SK-N-SH treated with all-trans-retinoic acid at 6 μM for 48 hours (cell line): ENCODE measurements at regions not wholly inside any gene's neighbourhood (a gene's known extent, or its start where the extent isn't known, plus 50 kb on each side); places are given as distances from the start of the nearest gene placed in this dataset.

Experiments
- ATAC-seq: fragments of 200-7000 bp; cut with Tn5 transposase; 3 replicates; pipeline ENCODE4 v1.9.1; 2020; ENCODE audit warnings: mild to moderate bottlenecking, moderate library complexity
- ARNTL ChIP-seq: fragments of 450-650 bp; formaldehyde crosslinking; IDR thresholded peaks from 2 replicates; pipeline ENCODE4 v1.5.0; 2020; ENCODE audit warnings: low read depth, mild to moderate bottlenecking, moderate library complexity, borderline replicate concordance
- BACH2 ChIP-seq: fragments of 250-450 bp; sonication (Bioruptor Pico); IDR thresholded peaks from 2 replicates; pipeline ENCODE4 v1.9.0; 2021; ENCODE audit warnings: mild to moderate bottlenecking, borderline replicate concordance
- CSDC2 ChIP-seq: fragments of 250-450 bp; sonication (Bioruptor Pico); IDR thresholded peaks from 2 replicates; pipeline ENCODE4 v1.5.0; 2020; ENCODE audit warnings: mild to moderate bottlenecking, moderate library complexity
- ESRRG ChIP-seq: fragments of 250-450 bp; sonication (Bioruptor Pico); IDR thresholded peaks from 2 replicates; pipeline ENCODE4 v1.6.1; 2021; ENCODE audit warnings: mild to moderate bottlenecking
- GLIS3 ChIP-seq: fragments of 250-450 bp; sonication (Bioruptor Pico); IDR thresholded peaks from 2 replicates; pipeline ENCODE4 v1.5.0; 2020; ENCODE audit warnings: mild to moderate bottlenecking, moderate library complexity
- ISL1 ChIP-seq: fragments of 250-450 bp; sonication (Bioruptor Pico); IDR thresholded peaks from 2 replicates; pipeline ENCODE4 v2.1.2; 2022; ENCODE audit warnings: mild to moderate bottlenecking, moderate library complexity
- OSR1 ChIP-seq: fragments of 250-450 bp; sonication (Bioruptor Pico); IDR thresholded peaks from 2 replicates; pipeline ENCODE4 v1.8.0; 2022; ENCODE audit warnings: moderate library complexity, mild to moderate bottlenecking, inconsistent platforms
- PPARA ChIP-seq: fragments of 250-450 bp; sonication (Bioruptor Pico); IDR thresholded peaks from 2 replicates; pipeline ENCODE4 v1.5.0; 2020; ENCODE audit warnings: mild to moderate bottlenecking, borderline replicate concordance
- RARB ChIP-seq: fragments of 250-450 bp; sonication (Bioruptor Pico); IDR thresholded peaks from 2 replicates; pipeline ENCODE4 v1.8.0; 2021; ENCODE audit warnings: mild to moderate bottlenecking, moderate library complexity
- SNAI2 ChIP-seq: fragments of 250-450 bp; sonication (Bioruptor Pico); IDR thresholded peaks from 2 replicates; pipeline ENCODE4 v1.5.0; 2020; ENCODE audit warnings: mild to moderate bottlenecking, moderate library complexity
- TCF4 ChIP-seq: fragments of 250-450 bp; sonication (Bioruptor Pico); IDR thresholded peaks from 2 replicates; pipeline ENCODE4 v1.8.0; 2021; ENCODE audit warnings: mild to moderate bottlenecking, moderate library complexity, borderline replicate concordance
- TOX ChIP-seq: fragments of 250-450 bp; sonication (Bioruptor Pico); IDR thresholded peaks from 2 replicates; pipeline ENCODE4 v1.8.0; 2021; ENCODE audit warnings: mild to moderate bottlenecking, moderate library complexity, borderline replicate concordance
- ZC3H10 ChIP-seq: fragments of 250-450 bp; sonication (Bioruptor Pico); IDR thresholded peaks from 2 replicates; pipeline ENCODE4 v1.5.1; 2021; ENCODE audit warnings: mild to moderate bottlenecking, moderate library complexity
- ZFP3 ChIP-seq: fragments of 250-450 bp; sonication (Bioruptor Pico); IDR thresholded peaks from 2 replicates; pipeline ENCODE4 v1.5.0; 2020; ENCODE audit warnings: mild to moderate bottlenecking, moderate library complexity
- ZFP30 ChIP-seq: fragments of 450-650 bp; formaldehyde crosslinking; IDR thresholded peaks from 2 replicates; pipeline ENCODE4 v1.5.0; 2022; ENCODE audit warnings: mild to moderate bottlenecking, moderate library complexity
- ZNF565 ChIP-seq: fragments of 450-650 bp; formaldehyde crosslinking; conservative IDR thresholded peaks from 2 replicates; pipeline ENCODE4 v1.5.0; 2020; ENCODE audit warnings: low read depth, mild to moderate bottlenecking, moderate library complexity
- ZNF70 ChIP-seq: fragments of 450-650 bp; formaldehyde crosslinking; IDR thresholded peaks from 2 replicates; pipeline ENCODE4 v1.5.0; 2020; ENCODE audit warnings: mild to moderate bottlenecking, moderate library complexity
- ZNF8 ChIP-seq: fragments of 450-650 bp; formaldehyde crosslinking; IDR thresholded peaks from 2 replicates; pipeline ENCODE4 v1.5.0; 2020; ENCODE audit warnings: mild to moderate bottlenecking, moderate library complexity
- TF ChIP-seq, protein P1 (sequence below): fragments of 250-450 bp; sonication (Bioruptor Pico); IDR thresholded peaks from 2 replicates; pipeline ENCODE4 v1.8.0; 2021; ENCODE audit warnings: low read depth, mild to moderate bottlenecking, moderate library complexity, borderline replicate concordance
- TF ChIP-seq, protein P2 (sequence below): fragments of 250-450 bp; sonication (Bioruptor Pico); IDR thresholded peaks from 2 replicates; pipeline ENCODE4 v1.8.0; 2020; ENCODE audit warnings: mild to moderate bottlenecking, moderate library complexity, borderline replicate concordance
- TF ChIP-seq, protein P3 (sequence below): fragments of 250-450 bp; sonication (Bioruptor Pico); IDR thresholded peaks from 2 replicates; pipeline ENCODE4 v1.5.1; 2021; ENCODE audit warnings: mild to moderate bottlenecking, moderate library complexity
- TF ChIP-seq, protein P4 (sequence below): fragments of 250-450 bp; sonication (Bioruptor Pico); IDR thresholded peaks from 2 replicates; pipeline ENCODE4 v1.5.0; 2020; ENCODE audit warnings: mild to moderate bottlenecking, moderate library complexity
- TF ChIP-seq, protein P5 (sequence below): fragments of 250-450 bp; sonication (Bioruptor Pico); IDR thresholded peaks from 2 replicates; pipeline ENCODE4 v1.5.1; 2020; ENCODE audit warnings: low read depth, mild to moderate bottlenecking, moderate library complexity

DNA sequence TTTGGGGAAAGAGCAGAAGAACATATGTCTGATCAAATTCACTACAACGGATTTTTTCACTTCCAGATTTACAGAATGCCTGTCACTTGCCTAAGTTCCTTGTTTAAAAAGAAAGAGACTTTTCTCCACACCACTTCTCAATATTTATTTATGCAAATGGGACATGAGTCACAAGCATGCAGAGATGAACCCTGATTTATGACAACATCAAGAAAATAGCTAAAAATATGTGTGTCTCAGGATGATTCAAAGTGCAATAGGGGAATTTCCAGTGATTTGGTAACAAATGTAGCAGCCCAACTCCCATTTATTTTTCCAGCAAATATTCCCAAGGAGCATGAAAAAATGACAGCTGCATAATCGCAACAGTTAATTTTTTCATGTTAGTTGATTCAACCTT lies 180.4 kb upstream of the FAT1 start:
- peak; percentile 68 for ATAC-seq
- TF ChIP-seq, protein P1, sequence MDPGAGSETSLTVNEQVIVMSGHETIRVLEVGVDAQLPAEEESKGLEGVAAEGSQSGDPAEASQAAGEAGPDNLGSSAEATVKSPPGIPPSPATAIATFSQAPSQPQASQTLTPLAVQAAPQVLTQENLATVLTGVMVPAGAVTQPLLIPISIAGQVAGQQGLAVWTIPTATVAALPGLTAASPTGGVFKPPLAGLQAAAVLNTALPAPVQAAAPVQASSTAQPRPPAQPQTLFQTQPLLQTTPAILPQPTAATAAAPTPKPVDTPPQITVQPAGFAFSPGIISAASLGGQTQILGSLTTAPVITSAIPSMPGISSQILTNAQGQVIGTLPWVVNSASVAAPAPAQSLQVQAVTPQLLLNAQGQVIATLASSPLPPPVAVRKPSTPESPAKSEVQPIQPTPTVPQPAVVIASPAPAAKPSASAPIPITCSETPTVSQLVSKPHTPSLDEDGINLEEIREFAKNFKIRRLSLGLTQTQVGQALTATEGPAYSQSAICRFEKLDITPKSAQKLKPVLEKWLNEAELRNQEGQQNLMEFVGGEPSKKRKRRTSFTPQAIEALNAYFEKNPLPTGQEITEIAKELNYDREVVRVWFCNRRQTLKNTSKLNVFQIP (CRISPR knock-in tag) = no peak
- TF ChIP-seq, protein P2, sequence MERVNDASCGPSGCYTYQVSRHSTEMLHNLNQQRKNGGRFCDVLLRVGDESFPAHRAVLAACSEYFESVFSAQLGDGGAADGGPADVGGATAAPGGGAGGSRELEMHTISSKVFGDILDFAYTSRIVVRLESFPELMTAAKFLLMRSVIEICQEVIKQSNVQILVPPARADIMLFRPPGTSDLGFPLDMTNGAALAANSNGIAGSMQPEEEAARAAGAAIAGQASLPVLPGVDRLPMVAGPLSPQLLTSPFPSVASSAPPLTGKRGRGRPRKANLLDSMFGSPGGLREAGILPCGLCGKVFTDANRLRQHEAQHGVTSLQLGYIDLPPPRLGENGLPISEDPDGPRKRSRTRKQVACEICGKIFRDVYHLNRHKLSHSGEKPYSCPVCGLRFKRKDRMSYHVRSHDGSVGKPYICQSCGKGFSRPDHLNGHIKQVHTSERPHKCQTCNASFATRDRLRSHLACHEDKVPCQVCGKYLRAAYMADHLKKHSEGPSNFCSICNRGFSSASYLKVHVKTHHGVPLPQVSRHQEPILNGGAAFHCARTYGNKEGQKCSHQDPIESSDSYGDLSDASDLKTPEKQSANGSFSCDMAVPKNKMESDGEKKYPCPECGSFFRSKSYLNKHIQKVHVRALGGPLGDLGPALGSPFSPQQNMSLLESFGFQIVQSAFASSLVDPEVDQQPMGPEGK (CRISPR knock-in tag) = no peak

DNA sequence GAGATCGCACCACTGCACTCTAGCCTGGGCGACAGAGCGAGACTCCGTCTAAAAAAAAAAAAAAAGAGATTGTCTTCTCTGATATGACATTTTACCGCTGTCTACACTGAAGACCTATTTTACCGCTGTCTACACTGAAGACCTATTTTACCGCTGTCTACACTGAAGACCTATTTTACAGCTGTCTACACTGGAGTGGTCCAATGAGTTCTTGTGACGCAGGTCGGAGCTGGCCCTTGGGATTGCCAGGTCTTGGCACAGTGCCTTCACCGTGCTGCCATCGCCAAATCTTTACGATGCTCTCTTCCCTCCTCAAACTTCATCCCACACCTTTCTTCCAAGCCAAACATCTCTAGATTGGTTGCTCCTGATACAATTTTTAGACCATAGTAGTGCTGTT lies 183.1 kb upstream of the FAT1 start:
- TF ChIP-seq OSR1 (CRISPR knock-in tag) (no peak), ZNF70 (CRISPR knock-in tag) (no peak), ZNF565 (CRISPR knock-in tag) (no peak), CSDC2 (CRISPR knock-in tag) (no peak), RARB (CRISPR knock-in tag) (no peak), PPARA (no peak), SNAI2 (CRISPR knock-in tag) (no peak), TOX (CRISPR knock-in tag) (no peak), ZFP3 (CRISPR knock-in tag) (no peak), ZFP30 (no peak), ESRRG (no peak), BACH2 (CRISPR knock-in tag) (no peak), ISL1 (CRISPR knock-in tag) (no peak), TCF4 (CRISPR knock-in tag) (no peak)
- TF ChIP-seq, protein P3, sequence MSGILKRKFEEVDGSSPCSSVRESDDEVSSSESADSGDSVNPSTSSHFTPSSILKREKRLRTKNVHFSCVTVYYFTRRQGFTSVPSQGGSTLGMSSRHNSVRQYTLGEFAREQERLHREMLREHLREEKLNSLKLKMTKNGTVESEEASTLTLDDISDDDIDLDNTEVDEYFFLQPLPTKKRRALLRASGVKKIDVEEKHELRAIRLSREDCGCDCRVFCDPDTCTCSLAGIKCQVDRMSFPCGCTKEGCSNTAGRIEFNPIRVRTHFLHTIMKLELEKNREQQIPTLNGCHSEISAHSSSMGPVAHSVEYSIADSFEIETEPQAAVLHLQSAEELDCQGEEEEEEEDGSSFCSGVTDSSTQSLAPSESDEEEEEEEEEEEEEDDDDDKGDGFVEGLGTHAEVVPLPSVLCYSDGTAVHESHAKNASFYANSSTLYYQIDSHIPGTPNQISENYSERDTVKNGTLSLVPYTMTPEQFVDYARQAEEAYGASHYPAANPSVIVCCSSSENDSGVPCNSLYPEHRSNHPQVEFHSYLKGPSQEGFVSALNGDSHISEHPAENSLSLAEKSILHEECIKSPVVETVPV = no peak
- TF ChIP-seq, all 23 proteins: peak for 0
- ATAC-seq = no peak

DNA sequence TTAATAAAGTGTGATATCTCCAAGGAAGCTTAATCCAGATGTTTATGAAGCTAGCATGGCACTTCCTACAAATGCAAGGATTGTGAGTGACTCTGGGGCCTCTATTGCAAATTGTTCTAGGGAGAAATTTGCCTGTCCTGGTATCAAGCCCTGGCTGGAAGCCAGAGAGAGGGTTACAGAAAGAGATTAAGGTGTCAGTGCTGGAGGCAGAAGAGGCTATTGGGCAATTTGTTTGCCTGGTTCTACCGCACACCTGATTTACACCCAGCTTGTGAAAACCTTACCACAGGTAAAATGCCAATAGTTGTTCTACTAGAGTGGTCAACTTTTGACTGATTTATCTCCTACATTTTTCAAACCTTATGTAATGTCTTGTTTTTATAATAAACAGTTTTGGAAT lies 186.7 kb upstream of the FAT1 start:
- TF ChIP-seq ZFP3 (CRISPR knock-in tag) (no peak), ZNF565 (CRISPR knock-in tag) (no peak), CSDC2 (CRISPR knock-in tag) (no peak), ZNF70 (CRISPR knock-in tag) (no peak), BACH2 (CRISPR knock-in tag) (no peak), SNAI2 (CRISPR knock-in tag) (no peak), GLIS3 (CRISPR knock-in tag) (no peak), ISL1 (CRISPR knock-in tag) (no peak), TOX (CRISPR knock-in tag) (no peak), ZNF8 (CRISPR knock-in tag) (no peak), ZC3H10 (no peak), ESRRG (no peak), OSR1 (CRISPR knock-in tag) (no peak), ARNTL (no peak), RARB (CRISPR knock-in tag) (no peak)
- TF ChIP-seq, protein P2 (CRISPR knock-in tag) = no peak
- TF ChIP-seq, protein P4, sequence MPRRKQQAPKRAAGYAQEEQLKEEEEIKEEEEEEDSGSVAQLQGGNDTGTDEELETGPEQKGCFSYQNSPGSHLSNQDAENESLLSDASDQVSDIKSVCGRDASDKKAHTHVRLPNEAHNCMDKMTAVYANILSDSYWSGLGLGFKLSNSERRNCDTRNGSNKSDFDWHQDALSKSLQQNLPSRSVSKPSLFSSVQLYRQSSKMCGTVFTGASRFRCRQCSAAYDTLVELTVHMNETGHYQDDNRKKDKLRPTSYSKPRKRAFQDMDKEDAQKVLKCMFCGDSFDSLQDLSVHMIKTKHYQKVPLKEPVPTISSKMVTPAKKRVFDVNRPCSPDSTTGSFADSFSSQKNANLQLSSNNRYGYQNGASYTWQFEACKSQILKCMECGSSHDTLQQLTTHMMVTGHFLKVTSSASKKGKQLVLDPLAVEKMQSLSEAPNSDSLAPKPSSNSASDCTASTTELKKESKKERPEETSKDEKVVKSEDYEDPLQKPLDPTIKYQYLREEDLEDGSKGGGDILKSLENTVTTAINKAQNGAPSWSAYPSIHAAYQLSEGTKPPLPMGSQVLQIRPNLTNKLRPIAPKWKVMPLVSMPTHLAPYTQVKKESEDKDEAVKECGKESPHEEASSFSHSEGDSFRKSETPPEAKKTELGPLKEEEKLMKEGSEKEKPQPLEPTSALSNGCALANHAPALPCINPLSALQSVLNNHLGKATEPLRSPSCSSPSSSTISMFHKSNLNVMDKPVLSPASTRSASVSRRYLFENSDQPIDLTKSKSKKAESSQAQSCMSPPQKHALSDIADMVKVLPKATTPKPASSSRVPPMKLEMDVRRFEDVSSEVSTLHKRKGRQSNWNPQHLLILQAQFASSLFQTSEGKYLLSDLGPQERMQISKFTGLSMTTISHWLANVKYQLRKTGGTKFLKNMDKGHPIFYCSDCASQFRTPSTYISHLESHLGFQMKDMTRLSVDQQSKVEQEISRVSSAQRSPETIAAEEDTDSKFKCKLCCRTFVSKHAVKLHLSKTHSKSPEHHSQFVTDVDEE (CRISPR knock-in tag) = no peak
- TF ChIP-seq, protein P3 = no peak
- TF ChIP-seq, protein P1 (CRISPR knock-in tag) = no peak
- TF ChIP-seq, protein P5, sequence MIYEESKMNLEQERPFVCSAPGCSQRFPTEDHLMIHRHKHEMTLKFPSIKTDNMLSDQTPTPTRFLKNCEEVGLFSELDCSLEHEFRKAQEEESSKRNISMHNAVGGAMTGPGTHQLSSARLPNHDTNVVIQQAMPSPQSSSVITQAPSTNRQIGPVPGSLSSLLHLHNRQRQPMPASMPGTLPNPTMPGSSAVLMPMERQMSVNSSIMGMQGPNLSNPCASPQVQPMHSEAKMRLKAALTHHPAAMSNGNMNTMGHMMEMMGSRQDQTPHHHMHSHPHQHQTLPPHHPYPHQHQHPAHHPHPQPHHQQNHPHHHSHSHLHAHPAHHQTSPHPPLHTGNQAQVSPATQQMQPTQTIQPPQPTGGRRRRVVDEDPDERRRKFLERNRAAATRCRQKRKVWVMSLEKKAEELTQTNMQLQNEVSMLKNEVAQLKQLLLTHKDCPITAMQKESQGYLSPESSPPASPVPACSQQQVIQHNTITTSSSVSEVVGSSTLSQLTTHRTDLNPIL (CRISPR knock-in tag) = no peak
- no peak for ATAC-seq
